ENCODE measurements at regions not wholly inside any gene's neighbourhood (a gene's known extent, or its start where the extent isn't known, plus 50 kb on each side); places are given as distances from the start of the nearest gene placed in this dataset.

DNA sequence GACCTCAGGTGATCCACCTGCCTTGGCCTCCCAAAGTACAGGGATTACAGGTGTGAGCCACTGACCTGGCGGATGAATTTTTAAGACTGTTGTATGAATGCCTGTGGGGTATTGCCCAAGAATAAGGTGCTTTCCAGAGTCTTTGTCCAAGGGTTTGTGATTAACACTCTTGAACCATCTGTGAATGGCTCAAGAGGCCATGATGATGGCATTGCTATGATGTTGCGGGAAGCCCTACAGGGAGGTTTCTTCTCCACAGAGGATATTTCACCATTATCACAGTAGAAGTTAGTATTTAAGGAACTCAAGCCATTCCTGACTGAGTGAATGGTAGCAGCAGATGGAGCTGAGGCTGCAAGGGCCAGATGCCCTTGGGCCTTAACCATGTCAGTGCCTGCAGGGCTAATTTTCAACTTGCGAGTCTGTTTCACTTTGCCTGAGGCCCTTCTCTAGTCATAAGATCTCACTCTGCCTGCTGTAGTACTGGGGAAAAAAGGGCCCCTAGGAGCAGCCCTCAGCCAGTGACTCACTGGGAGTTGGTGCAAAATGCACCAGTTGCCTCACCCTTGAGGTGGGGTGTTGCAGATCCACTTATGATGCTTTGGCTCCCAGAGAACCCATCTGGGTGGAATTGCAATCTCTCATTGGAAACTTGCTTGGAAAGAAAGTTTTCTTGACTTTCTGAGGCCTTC, 108.6 kb upstream of the FLRT2 start:
- TF ChIP-seq GATA1 (IDR thresholded peaks at IDR 0.05; ENCODE audit: low read depth, low read length) (no peak), POLR2A (IDR thresholded peaks at IDR 0.05; ENCODE audit: low read length) (no peak)

DNA sequence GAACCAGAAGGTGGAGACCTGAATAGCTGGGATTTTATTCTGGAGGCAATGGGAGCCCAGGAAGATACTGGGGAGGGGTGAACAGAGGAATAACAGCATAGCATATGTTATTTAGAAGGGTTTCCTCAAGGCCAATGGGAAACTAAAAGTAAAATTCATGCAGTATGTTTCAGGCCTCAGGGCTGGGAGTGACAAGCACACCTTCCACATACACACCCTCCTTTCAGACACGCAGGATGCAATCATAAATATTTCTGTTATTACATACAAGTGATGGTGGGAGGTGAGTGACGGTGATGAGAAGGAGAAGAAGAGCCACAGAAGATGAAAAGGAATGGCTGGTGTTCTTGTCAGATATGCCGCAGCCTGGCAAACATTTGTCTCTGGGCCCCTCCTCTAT, 106.1 kb upstream of the FLRT2 start:
- DNase-seq, result no peak
- TF ChIP-seq POLR2A (IDR thresholded peaks at IDR 0.05; ENCODE audit: low read length) (no peak), GATA1 (IDR thresholded peaks at IDR 0.05; ENCODE audit: low read depth, low read length) (no peak)

More for the DNA sequence above, 108.6 kb upstream of the FLRT2 start:
- DNase-seq, result peak; percentile 6 to 29

DNA sequence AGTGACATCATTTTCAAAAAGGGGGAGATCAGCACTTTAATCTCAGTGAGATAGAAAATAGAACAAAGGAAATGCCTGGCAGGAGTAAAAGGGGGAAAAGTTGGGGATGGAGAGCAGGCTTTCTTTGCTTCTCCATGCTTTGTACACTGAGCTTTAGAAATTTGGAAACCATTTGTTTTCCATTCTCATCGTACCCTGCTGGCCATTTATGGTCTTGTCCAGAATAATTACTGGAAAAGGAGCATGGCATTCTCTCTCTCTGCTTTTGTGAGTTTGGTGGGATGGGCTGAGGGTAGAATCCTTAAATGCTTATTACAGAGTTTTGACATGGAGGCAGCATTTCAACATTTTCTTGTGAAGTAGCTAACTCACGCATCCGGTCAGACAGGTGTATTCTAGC, 104.4 kb upstream of the FLRT2 start:
- no peak for TF ChIP-seq GATA1 (IDR thresholded peaks at IDR 0.05; ENCODE audit: low read depth, low read length)
- TF ChIP-seq POLR2A (IDR thresholded peaks at IDR 0.05; ENCODE audit: low read length), result no peak
- DNase-seq, result no peak

DNA sequence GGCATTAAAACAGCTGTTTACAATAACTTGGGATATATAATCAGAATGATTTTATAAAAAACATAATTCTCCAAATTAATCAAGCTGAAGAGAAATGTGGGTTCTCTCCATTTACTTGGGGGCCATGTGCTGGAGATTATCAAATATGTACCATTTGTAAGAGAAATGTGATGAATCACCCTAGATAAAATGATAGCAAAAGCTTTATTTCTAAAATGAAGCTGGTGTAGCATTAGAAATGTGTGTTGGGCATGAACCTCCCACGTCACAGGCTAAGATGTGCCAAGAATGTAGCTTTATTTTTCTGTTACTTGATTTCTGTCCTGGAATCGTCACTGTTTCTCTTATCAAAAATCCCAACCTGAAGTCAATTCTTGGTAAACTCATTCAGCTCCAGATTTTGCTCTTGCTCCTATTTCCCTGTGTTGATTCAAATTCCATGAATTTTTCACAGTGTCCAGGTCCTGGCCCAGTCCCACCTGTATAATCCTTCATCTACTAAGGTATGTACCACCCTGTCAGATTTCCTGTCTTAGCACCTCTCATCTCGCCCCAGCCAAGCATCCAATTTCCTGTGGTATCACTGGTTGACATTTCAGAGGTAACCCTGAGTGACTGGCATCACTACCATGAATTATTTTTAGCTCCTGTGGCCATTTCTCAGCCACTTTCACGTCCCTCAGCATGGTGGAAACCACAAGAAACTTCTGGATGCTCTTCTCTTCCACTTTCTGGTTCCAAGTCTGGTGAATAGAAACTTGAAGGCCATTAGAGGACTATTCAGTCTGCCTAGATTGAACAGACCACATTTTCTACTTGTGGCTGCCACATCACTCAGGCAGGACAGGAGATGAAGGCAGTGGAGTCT, 103.6 kb upstream of the FLRT2 start:
- TF ChIP-seq POLR2A (IDR thresholded peaks at IDR 0.05; ENCODE audit: low read length) (no peak), GATA1 (IDR thresholded peaks at IDR 0.05; ENCODE audit: low read depth, low read length) (no peak)
- no peak for DNase-seq

DNA sequence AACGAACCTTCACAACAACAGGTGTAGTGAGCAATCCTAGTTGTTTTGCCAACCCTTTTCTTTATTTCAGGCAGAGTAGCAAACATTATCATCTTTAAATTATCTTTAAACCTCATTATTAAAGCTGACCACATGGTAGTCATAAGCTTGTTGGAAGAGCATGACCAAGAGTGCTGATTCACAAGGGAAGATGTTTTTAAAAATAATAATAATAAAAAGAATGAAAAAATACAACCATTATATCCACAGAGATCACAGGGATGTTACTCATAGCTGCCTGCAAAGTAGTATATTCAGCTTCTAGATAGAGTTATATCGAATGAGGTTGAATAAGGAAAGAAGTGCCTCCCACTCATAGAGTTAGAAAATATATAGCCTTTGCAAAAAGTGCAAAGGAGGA, 101.0 kb upstream of the FLRT2 start:
- TF ChIP-seq GATA1 (IDR thresholded peaks at IDR 0.05; ENCODE audit: low read depth, low read length), result no peak
- no peak for TF ChIP-seq POLR2A (IDR thresholded peaks at IDR 0.05; ENCODE audit: low read length)
- no peak for DNase-seq

DNA sequence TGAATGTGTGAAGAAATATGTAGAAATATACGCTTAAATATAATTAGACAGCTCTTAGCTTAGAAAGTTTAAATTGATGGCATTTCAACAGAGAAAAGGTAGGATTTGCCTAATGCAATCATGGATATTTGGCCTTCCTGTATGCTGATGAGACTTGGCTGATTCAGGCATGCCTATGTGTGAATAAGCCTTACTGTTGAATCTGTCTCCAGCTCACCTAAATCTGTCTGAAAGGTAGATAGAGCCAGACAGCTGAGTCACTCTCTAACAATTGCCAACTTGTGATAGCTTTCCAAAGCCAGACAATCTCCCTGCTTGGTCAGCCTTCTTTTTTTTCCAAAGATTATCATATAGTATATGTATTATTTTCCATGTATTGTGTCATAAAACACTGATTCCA, 92.8 kb upstream of the FLRT2 start:
- no peak for DNase-seq
- no peak for TF ChIP-seq GATA1 (IDR thresholded peaks at IDR 0.05; ENCODE audit: low read depth, low read length)
- TF ChIP-seq POLR2A (IDR thresholded peaks at IDR 0.05; ENCODE audit: low read length), result no peak

DNA sequence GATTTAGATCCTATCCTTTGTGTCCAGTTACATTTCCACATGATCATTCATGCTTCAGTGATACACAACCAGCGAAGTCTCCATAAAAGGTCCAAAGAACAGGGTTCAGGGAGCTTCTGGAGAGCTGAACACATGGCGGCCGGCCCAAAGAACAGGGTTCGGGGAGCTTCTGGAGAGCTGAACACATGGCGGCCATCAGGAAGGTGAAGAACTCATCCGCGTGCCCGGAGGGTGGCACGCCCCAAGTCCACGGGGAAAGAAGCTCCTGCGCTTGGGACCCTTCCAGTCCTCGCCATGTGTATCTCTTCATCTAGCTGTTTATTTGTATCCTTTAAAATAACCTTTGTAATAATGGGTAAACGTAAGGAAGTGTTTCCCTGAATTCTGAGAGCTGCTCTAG, 91.9 kb upstream of the FLRT2 start:
- no peak for DNase-seq

DNA sequence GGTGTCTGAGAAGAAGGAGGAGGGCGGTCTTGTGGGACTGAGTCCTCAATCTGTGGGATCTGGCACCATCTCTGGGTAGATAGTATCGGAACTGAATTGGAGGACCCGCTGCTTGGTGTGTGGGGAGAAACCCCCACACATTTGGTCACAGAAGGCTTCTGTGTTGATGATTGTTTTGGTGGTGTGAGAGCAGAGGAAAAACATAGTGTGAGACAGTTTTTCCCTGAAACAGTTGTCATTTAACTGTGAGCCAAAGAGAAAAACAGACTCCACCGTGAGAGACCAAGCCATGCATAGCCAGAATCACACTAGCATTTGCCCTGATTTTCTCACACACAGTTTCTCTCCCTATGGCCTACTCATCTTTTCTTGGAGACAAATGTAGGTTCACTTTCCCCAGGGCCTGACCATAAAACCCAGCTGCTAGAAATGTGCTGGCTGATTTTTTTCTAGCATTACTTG, 91.4 kb upstream of the FLRT2 start:
- TF ChIP-seq GATA1 (IDR thresholded peaks at IDR 0.05; ENCODE audit: low read depth, low read length), result no peak
- no peak for TF ChIP-seq POLR2A (IDR thresholded peaks at IDR 0.05; ENCODE audit: low read length)
- no peak for DNase-seq

More for the DNA sequence above, 91.9 kb upstream of the FLRT2 start:
- TF ChIP-seq GATA1 (IDR thresholded peaks at IDR 0.05; ENCODE audit: low read depth, low read length) (no peak), POLR2A (IDR thresholded peaks at IDR 0.05; ENCODE audit: low read length) (no peak)

DNA sequence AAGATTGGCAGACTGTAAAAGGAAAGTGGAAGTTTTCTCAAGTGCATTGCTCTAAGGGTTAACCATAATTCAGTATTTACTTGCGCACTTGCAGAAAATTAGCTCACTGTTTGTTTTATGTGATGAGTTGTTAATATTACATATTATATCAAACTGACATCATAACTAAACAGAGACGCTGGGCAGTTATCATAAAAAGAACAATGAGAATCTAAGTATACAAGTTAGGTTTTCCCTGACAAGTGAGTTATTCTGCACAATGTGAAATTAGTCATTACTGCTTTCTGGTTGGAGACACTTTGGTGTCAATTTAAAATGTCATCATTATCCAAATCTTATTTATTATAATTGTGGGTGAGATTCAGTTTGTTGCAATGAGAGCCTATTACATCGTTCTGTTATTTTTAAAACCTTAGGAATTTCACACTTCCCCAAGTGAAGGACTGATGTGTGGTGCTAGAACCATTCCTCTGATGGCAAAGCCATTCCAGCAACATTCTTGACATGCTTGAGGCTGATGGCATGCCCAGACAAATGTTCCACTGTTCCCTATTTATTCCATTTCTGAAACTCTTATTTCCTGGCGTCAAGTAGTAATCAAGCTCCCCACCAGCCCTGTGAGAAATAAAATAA, 90.1 kb upstream of the FLRT2 start:
- TF ChIP-seq POLR2A (IDR thresholded peaks at IDR 0.05; ENCODE audit: low read length), result no peak
- TF ChIP-seq GATA1 (IDR thresholded peaks at IDR 0.05; ENCODE audit: low read depth, low read length), result no peak
- DNase-seq, result no peak

DNA sequence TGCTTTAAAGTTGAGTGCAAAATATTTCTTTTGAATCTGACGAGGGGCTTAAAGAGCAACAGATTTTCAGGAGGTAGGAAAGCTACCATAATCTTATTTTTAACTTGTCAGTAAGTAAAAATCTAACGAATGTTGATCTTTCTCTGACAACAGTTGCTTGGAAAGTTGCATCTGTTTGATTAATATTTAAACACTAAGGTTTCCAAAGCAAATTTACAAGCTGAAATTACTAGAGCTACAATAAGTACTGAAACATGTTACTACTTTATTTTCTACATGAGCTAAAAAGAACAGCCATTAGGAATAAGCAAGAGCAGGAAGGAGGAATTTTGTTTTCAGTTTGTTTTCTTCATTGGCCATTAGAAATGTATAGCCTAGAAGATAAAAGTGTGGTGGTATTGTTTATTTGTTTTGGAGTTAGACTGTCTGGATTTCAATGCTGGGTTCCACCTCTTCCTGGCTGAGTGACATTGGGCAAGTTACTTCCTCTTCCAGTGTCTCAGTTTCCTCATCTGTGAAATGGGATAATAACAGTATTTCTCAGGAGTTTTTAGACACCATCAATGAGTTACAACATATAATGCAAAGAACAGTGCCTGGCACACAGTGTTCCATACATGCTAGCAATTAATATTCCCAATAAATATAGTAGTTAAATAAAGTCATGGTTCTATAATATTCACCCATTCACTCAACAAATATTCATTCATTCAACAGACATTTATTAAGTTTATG, 87.9 kb upstream of the FLRT2 start:
- no peak for TF ChIP-seq POLR2A (IDR thresholded peaks at IDR 0.05; ENCODE audit: low read length)
- TF ChIP-seq GATA1 (IDR thresholded peaks at IDR 0.05; ENCODE audit: low read depth, low read length), result no peak
- DNase-seq, result no peak

DNA sequence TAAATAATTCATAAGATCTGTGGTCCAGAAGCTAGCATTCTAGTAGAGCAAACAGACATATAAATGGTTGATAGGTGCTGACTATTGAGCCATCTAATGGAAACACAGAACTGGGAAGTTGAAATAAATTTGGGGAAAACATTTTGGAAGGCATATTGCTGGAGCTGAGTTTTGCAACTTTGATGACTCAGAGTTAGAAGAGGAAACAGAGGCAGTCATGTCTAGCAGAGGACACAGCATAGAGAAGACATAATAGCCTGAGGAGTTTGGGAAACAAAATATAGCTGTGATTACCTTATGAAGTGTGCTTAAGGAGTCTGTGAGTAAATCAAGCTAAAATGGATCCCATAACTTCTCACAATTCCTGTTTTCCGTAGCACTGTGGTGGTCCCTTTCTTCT, 86.9 kb upstream of the FLRT2 start:
- TF ChIP-seq GATA1 (IDR thresholded peaks at IDR 0.05; ENCODE audit: low read depth, low read length) (no peak), POLR2A (IDR thresholded peaks at IDR 0.05; ENCODE audit: low read length) (no peak)

DNA sequence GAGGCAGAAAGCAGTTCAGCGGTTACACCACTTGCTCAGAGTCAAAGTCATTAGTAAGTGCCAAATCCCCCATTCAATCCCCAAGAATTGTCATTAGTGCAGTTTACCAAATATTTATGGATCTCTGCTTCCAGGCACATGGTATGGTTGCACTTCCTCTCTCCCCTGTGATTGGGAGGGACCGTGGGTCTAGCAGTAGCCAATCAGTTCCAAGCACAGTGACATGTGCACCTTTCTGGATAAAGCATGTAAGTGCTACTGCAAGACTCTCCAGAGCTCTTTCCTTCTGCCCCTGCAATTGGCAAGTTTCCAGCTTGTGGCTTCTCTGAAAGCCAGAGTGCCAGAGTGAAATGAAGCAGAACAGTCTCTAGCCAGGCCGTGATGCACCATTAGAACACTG, 85.3 kb upstream of the FLRT2 start:
- DNase-seq, result peak; percentile 12 to 15
- no peak for TF ChIP-seq GATA1 (IDR thresholded peaks at IDR 0.05; ENCODE audit: low read depth, low read length)
- no peak for TF ChIP-seq POLR2A (IDR thresholded peaks at IDR 0.05; ENCODE audit: low read length)

More for the DNA sequence above, 86.9 kb upstream of the FLRT2 start:
- DNase-seq, result no peak

DNA sequence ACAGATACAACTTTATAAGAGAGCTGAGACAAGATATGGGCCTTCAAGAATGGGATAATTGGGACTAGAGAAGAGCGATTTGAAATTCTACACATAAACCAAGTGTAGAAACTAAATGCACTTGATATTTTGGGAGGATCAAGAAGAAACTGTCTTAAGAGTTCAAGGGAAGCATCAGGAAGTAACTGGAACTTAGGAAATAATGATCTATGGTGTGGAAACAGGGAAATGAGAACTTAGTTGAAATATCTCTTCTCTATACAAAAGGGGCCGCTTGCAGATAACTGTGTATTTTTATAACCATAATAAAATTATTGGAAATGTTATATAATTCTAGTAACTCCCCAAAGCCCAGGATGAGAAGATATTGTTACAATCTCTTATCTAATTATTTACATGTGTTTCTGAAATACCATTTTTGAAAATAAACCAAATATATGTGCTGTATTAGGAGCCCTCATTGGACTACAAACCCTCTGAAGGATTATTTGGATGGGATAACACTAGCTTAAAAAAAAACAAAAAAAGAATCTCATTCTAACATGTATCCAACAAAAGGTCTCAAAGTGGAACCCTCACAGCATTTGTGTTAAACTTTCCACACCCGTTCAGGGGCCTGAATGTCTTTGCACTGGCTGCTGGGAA, 84.7 kb upstream of the FLRT2 start:
- no peak for TF ChIP-seq GATA1 (IDR thresholded peaks at IDR 0.05; ENCODE audit: low read depth, low read length)
- no peak for TF ChIP-seq POLR2A (IDR thresholded peaks at IDR 0.05; ENCODE audit: low read length)
- DNase-seq, result no peak

All from erythroblast (primary cell).